GM10266 (cell line): ENCODE measurements at regions not wholly inside any gene's neighbourhood (a gene's known extent, or its start where the extent isn't known, plus 50 kb on each side); places are given as distances from the start of the nearest gene placed in this dataset.

ENCODE experiments used
- DNase-seq: peaks from one replicate; pipeline ENCODE4 v3.0.0; 2012; ENCODE audit errors: extremely low spot score
- CTCF ChIP-seq: IDR thresholded peaks from 2 replicates; pipeline ENCODE4 v1.5.1; 2012; ENCODE audit warnings: mild to moderate bottlenecking, low read depth; ENCODE audit not compliant: control insufficient read depth, insufficient read depth; ENCODE audit errors: missing control alignments

- TF ChIP-seq CTCF, result no peak
- DNase-seq, result no peak
Observed at GRCh38 chr7:115635376-115635775, 395.2 kb downstream of the TFEC start.

GRCh38 chr7:115634633-115635032 lies 395.9 kb downstream of the TFEC start:
- TF ChIP-seq CTCF, result no peak
- DNase-seq, result no peak

DNA sequence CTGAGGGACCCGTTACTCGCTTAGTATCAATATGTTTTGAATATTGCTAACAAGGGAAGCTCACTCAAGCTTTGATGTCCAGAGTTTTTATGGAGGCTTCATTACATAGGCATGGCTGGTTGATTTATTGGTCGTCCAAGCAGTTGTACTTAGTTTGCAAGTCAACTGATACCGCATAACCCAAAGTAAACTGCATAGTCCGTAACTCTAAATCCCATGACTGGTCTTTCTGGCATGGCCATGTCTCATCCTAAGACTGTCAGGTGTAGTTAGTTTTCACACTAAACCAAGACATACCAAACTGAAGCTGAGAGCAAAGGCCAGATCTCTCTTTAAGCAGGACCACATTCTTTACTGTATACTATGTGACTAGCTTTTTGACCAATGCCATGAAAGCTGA lies 397.9 kb downstream of the TFEC start:
- no peak for TF ChIP-seq CTCF
- no peak for DNase-seq

GRCh38 chr7:115631782-115632181 lies 398.8 kb downstream of the TFEC start:
- DNase-seq, result no peak
- no peak for TF ChIP-seq CTCF

- TF ChIP-seq CTCF, result no peak
- no peak for DNase-seq
Observed at GRCh38 chr7:115630049-115630448, 400.5 kb downstream of the TFEC start.

DNA sequence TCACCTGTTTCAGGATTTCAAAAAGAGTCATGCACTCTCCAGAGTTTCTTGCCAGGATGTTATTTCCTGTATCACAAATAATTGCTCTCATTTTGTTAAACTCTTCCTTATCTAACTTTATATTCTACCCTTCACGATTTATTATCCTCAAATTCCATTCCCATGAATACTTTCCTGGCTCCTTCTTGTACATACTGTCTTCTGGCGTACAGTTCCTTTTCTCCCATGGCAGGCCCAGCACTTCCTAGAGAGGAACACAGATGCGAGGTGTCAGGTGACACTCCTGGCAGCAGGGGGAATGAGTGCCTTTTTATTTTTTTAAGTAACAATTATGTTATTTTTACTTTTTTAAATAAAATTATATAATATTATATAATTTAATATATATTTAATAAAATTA lies 411.9 kb downstream of the TFEC start:
- TF ChIP-seq CTCF, result no peak
- DNase-seq, result no peak

GRCh38 chr7:115613836-115614235 lies 416.7 kb downstream of the TFEC start:
- DNase-seq, result no peak
- no peak for TF ChIP-seq CTCF

GRCh38 chr7:115603416-115603815 lies 427.1 kb downstream of the TFEC start:
- no peak for DNase-seq
- TF ChIP-seq CTCF, result no peak
